ENCODE measurements at regions not wholly inside any gene's neighbourhood (a gene's known extent, or its start where the extent isn't known, plus 50 kb on each side); places are given as distances from the start of the nearest gene placed in this dataset.

DNA sequence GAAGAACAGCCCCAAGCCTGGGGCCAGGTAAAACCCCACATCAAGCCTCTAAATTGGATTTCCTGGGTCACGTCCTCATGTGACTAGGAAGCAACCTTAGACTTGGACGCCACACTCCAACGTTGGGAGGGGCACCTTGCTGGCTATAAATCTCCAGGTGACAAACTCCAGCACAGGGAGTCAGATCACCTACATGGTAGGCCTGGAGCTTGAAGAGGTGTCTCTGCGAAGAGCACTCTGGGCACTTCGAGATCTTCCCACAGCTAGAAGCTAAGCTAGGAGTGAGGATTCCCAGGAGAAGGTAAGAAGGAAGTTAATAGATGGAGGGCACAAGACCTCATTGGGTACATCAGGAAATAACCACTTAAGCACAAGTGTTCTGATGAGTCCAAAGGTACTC is 77.1 kb upstream of the GNAZ start:
- DNase-seq (no peak), ATAC-seq (ENCODE audit: low read depth in 2 of 2) (no peak)
- Histone ChIP-seq H3K27ac (ENCODE audit: insufficient read depth, low read length, poor library complexity, severe bottlenecking) (no peak overlapping the region), H3K9me3 (ENCODE audit: control insufficient read depth in 2 of 2, low read length in 2 of 2) (peaks cover 19 to 23% of the 10 kb centered on the region in 2 experiments), H3K4me1 (ENCODE audit: control insufficient read depth, insufficient read depth, low read length, poor library complexity, severe bottlenecking) (no peaks in the 10 kb centered on the region), H3K36me3 (ENCODE audit: control insufficient read depth, insufficient read depth, low read length) (no peaks in the 10 kb centered on the region), H3K27me3 (ENCODE audit: control insufficient read depth, insufficient read depth, low read length) (peaks cover 16% of the 10 kb centered on the region), H3K4me3 (ENCODE audit: low read depth, low read length) (no peak overlapping the region)
- H3K27me3 Mint-ChIP-seq, result peaks cover 43% of the 10 kb centered on the region
- H3K4me3 Mint-ChIP-seq, result no peak overlapping the region
- H3K27ac Mint-ChIP-seq, result no peak overlapping the region
- peaks cover 1 to 32% (median 13%) of the 10 kb centered on the region in 7 donors for H3K9me3 Mint-ChIP-seq
- no peaks in the 10 kb centered on the region for H3K4me1 Mint-ChIP-seq
- H3K36me3 Mint-ChIP-seq, result peaks cover 5% of the 10 kb centered on the region

DNA sequence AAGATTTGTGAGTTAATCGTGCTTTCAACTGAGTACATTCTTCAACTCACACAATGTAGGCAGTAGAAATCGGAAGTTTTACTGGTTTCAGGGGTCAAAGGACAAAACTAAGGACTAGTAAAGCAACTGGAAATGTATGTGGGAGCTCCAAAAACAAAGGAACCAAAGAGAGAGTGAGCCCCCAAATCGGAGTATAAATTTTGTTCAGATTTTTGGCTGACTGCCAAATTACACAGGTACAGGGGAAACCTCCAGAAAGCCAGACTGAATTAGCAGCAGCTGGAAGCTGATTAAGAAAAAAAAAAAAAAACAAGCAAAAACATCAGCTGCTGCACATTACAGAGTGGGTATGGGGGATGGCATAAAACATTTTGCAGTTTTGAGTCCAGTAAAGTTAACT is 75.2 kb upstream of the GNAZ start:
- Histone ChIP-seq H3K27me3 (ENCODE audit: control insufficient read depth, insufficient read depth, low read length) (peaks cover 16% of the 10 kb centered on the region), H3K4me3 (ENCODE audit: low read depth, low read length) (no peak overlapping the region), H3K4me1 (ENCODE audit: control insufficient read depth, insufficient read depth, low read length, poor library complexity, severe bottlenecking) (no peaks in the 10 kb centered on the region), H3K9me3 (ENCODE audit: control insufficient read depth in 2 of 2, low read length in 2 of 2) (peaks cover 21 to 28% of the 10 kb centered on the region in 2 experiments), H3K36me3 (ENCODE audit: control insufficient read depth, insufficient read depth, low read length) (no peaks in the 10 kb centered on the region), H3K27ac (ENCODE audit: insufficient read depth, low read length, poor library complexity, severe bottlenecking) (no peak overlapping the region)
- no peak overlapping the region for H3K4me3 Mint-ChIP-seq
- ATAC-seq (ENCODE audit: low read depth in 2 of 2) (no peak), DNase-seq (no peak)
- peaks cover 31% of the 10 kb centered on the region for H3K27me3 Mint-ChIP-seq
- peaks cover 5% of the 10 kb centered on the region for H3K36me3 Mint-ChIP-seq
- peaks cover 1 to 38% (median 15%) of the 10 kb centered on the region in 7 donors for H3K9me3 Mint-ChIP-seq
- H3K4me1 Mint-ChIP-seq, result no peaks in the 10 kb centered on the region
- H3K27ac Mint-ChIP-seq, result no peak overlapping the region

DNA sequence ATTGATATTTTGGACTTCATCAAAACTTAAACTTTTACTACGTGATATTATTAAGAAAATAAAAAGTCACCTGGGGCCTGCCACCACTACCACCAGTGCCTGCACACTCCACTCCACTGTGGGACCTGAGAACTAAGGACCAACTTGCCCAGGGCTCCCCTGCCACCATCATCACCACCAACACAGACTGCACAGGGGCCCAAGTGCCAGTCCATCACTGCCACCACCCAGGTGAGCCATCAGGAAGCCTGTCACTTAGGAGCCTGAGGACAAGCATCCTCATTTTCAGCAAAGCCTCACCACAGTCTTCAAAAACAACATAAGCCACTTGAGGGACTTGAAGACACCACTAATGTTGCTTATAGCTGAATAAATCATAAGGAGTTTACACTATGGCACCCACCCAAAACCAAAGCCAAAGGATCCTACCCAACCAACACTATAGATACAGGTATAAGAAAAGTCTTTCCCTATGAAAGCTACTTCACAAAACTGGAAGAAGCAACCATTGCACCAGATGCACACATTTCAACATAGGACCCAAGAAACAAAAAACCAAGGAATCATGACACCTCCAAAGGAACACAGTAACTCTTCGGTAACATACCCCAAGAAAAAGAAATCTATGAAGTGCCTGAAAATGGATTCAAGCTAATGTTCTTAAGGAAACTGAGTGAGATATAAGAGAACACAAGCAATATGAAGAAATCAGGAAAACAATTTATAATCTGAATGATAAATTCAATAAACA is 73.6 kb upstream of the GNAZ start:
- Mint-ChIP-seq H3K4me3 (no peak overlapping the region), H3K36me3 (peaks cover 5% of the 10 kb centered on the region), H3K27me3 (peaks cover 22% of the 10 kb centered on the region), H3K27ac (no peak overlapping the region), H3K4me1 (no peaks in the 10 kb centered on the region), H3K9me3 (peaks cover 5 to 38% (median 15%) of the 10 kb centered on the region in 7 donors)
- Histone ChIP-seq H3K9me3 (ENCODE audit: control insufficient read depth in 2 of 2, low read length in 2 of 2) (peaks cover 21 to 28% of the 10 kb centered on the region in 2 experiments), H3K27ac (ENCODE audit: insufficient read depth, low read length, poor library complexity, severe bottlenecking) (no peak overlapping the region), H3K27me3 (ENCODE audit: control insufficient read depth, insufficient read depth, low read length) (peaks cover 16% of the 10 kb centered on the region), H3K4me3 (ENCODE audit: low read depth, low read length) (no peak overlapping the region), H3K4me1 (ENCODE audit: control insufficient read depth, insufficient read depth, low read length, poor library complexity, severe bottlenecking) (no peaks in the 10 kb centered on the region), H3K36me3 (ENCODE audit: control insufficient read depth, insufficient read depth, low read length) (no peaks in the 10 kb centered on the region)
- DNase-seq (no peak), ATAC-seq (ENCODE audit: low read depth in 2 of 2) (no peak)

DNA sequence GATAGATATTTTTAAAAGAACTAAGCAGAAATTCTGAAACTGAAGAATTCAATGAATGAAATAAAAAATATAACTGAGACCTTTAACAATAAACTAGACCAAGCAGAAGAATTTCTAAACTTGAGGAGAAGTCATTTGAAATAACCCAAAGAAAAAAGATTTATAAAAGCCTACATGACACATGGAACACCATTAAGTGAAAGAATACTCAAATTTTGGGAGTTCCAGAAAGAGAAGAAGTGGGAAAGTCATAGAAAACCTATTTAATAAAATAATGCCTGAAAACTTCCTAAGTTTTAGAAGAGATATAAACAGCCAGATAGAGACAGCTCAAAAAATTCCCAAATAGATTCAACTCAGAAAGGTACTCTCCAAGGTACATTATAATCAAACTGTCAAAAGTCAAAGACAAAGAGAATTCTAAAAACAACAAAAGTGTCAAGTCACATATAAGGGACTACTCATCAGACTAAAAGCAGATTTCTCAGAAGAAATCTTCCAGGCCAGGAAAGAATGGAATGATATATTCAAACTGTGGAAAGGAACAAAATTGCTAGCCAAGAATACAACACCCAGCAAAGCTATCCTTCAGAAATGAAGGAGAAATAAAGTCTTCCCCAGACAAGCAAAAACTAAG is 72.9 kb upstream of the GNAZ start:
- peaks cover 21 to 28% of the 10 kb centered on the region in 2 experiments for H3K9me3 ChIP-seq (ENCODE audit: control insufficient read depth in 2 of 2, low read length in 2 of 2)
- no peaks in the 10 kb centered on the region for H3K4me1 Mint-ChIP-seq
- H3K4me3 ChIP-seq (ENCODE audit: low read depth, low read length), result no peak overlapping the region
- no peak overlapping the region for H3K27ac ChIP-seq (ENCODE audit: insufficient read depth, low read length, poor library complexity, severe bottlenecking)
- H3K4me1 ChIP-seq (ENCODE audit: control insufficient read depth, insufficient read depth, low read length, poor library complexity, severe bottlenecking), result no peaks in the 10 kb centered on the region
- H3K27ac Mint-ChIP-seq, result no peak overlapping the region
- no peak overlapping the region for H3K4me3 Mint-ChIP-seq
- H3K36me3 Mint-ChIP-seq, result peaks cover 5% of the 10 kb centered on the region
- no peak for ATAC-seq (ENCODE audit: low read depth in 2 of 2)
- DNase-seq, result no peak
- peaks cover 5 to 38% (median 15%) of the 10 kb centered on the region in 7 donors for H3K9me3 Mint-ChIP-seq
- peaks cover 12% of the 10 kb centered on the region for H3K27me3 ChIP-seq (ENCODE audit: control insufficient read depth, insufficient read depth, low read length)
- no peaks in the 10 kb centered on the region for H3K36me3 ChIP-seq (ENCODE audit: control insufficient read depth, insufficient read depth, low read length)
- peaks cover 29% of the 10 kb centered on the region for H3K27me3 Mint-ChIP-seq

DNA sequence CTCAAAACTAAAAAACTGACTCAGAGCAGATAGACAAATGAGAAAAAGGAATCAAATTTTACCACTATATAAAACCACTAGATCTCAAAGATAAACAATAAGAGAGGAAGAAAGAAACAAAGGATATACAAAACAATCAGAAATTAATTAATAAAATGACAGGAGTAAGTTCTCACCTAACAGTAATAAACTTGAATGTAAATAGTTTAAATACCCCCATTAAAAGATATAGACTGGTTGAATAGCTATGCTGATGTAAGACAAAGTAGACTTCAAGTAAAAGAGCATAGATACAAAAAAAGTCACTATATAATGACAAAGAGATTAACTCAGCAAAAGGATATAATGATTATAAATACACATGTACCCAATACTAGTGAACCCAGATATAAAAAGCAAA is 72.3 kb upstream of the GNAZ start:
- H3K27ac ChIP-seq (ENCODE audit: insufficient read depth, low read length, poor library complexity, severe bottlenecking), result no peak overlapping the region
- no peak overlapping the region for H3K4me3 ChIP-seq (ENCODE audit: low read depth, low read length)
- H3K9me3 ChIP-seq (ENCODE audit: control insufficient read depth in 2 of 2, low read length in 2 of 2), result peaks cover 21 to 28% of the 10 kb centered on the region in 2 experiments
- no peak for DNase-seq
- ATAC-seq (ENCODE audit: low read depth in 2 of 2), result no peak
- H3K27me3 Mint-ChIP-seq, result peaks cover 35% of the 10 kb centered on the region
- H3K4me3 Mint-ChIP-seq, result no peak overlapping the region
- H3K4me1 Mint-ChIP-seq, result no peaks in the 10 kb centered on the region
- no peaks in the 10 kb centered on the region for H3K4me1 ChIP-seq (ENCODE audit: control insufficient read depth, insufficient read depth, low read length, poor library complexity, severe bottlenecking)
- H3K36me3 Mint-ChIP-seq, result peaks cover 5% of the 10 kb centered on the region
- no peaks in the 10 kb centered on the region for H3K36me3 ChIP-seq (ENCODE audit: control insufficient read depth, insufficient read depth, low read length)
- H3K27me3 ChIP-seq (ENCODE audit: control insufficient read depth, insufficient read depth, low read length), result peaks cover 16% of the 10 kb centered on the region
- peaks cover 5 to 38% (median 15%) of the 10 kb centered on the region in 7 donors for H3K9me3 Mint-ChIP-seq
- no peak overlapping the region for H3K27ac Mint-ChIP-seq

DNA sequence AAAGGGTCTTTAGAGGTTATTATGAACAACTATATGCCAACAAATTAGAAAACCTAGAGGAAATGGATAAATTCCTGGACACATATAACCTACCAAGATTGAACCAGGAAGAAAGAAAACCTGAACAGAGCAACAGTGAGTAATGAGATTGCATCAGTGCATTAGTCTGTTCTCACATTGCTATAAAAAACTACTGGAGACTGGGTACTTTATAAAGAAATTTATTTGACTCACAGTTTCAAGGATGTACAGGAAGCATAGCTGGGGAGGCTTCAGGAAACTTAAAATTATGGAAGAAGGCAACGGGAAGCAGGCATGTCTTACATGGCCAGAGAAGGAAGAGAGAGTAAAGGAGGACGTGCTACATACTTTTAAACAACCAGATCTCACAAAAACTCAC is 70.8 kb upstream of the GNAZ start:
- Mint-ChIP-seq H3K4me1 (no peaks in the 10 kb centered on the region), H3K4me3 (no peak overlapping the region), H3K36me3 (peaks cover 5% of the 10 kb centered on the region), H3K27ac (no peak overlapping the region), H3K27me3 (peaks cover 39% of the 10 kb centered on the region), H3K9me3 (peaks cover 5 to 38% (median 15%) of the 10 kb centered on the region in 7 donors)
- Histone ChIP-seq H3K4me3 (ENCODE audit: low read depth, low read length) (no peak overlapping the region), H3K27ac (ENCODE audit: insufficient read depth, low read length, poor library complexity, severe bottlenecking) (no peak overlapping the region), H3K4me1 (ENCODE audit: control insufficient read depth, insufficient read depth, low read length, poor library complexity, severe bottlenecking) (no peaks in the 10 kb centered on the region), H3K36me3 (ENCODE audit: control insufficient read depth, insufficient read depth, low read length) (no peaks in the 10 kb centered on the region), H3K9me3 (ENCODE audit: control insufficient read depth in 2 of 2, low read length in 2 of 2) (peaks cover 21 to 28% of the 10 kb centered on the region in 2 experiments), H3K27me3 (ENCODE audit: control insufficient read depth, insufficient read depth, low read length) (peaks cover 17% of the 10 kb centered on the region)
- no peak for ATAC-seq (ENCODE audit: low read depth in 2 of 2)
- DNase-seq, result no peak

DNA sequence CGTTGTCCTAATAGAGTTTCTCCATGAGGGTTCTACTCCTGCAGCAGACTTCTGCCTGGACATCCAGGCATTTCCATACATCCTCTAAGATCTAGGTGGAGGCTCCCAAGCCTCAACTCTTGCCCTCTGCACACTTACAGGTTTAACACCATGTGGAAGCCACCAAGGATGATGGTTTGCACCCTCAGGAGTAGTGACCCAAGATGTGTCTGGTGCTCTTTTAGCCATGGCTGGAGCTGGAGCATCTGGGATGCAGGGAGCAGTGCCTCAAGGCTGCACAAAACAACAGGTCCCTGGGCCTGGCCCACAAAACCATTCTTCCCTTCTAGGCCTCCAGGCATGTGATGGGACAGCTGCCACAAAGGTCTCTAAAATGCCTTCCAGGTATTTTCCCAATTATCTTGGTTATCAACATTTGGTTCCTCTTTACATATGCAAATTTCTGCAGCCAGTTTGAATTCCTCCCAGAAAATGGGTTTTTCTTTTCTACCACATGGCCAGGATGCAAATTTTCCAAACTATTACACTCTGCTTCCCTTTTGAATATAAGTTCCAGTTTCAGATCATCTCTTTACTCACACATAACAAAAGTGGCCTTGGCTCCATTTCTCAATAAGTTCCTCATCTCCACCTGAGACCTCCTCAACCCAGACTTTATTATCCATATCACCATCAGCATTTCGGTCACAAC is 69.5 kb upstream of the GNAZ start:
- H3K9me3 Mint-ChIP-seq, result peaks cover 5 to 28% (median 15%) of the 10 kb centered on the region in 7 donors
- H3K27me3 Mint-ChIP-seq, result peaks cover 46% of the 10 kb centered on the region
- ATAC-seq (ENCODE audit: low read depth in 2 of 2) (no peak), DNase-seq (no peak)
- Histone ChIP-seq H3K27ac (ENCODE audit: insufficient read depth, low read length, poor library complexity, severe bottlenecking) (no peak overlapping the region), H3K36me3 (ENCODE audit: control insufficient read depth, insufficient read depth, low read length) (no peaks in the 10 kb centered on the region), H3K4me3 (ENCODE audit: low read depth, low read length) (no peak overlapping the region), H3K27me3 (ENCODE audit: control insufficient read depth, insufficient read depth, low read length) (peaks cover 13% of the 10 kb centered on the region), H3K9me3 (ENCODE audit: control insufficient read depth in 2 of 2, low read length in 2 of 2) (peaks cover 16 to 28% of the 10 kb centered on the region in 2 experiments), H3K4me1 (ENCODE audit: control insufficient read depth, insufficient read depth, low read length, poor library complexity, severe bottlenecking) (no peaks in the 10 kb centered on the region)
- H3K4me3 Mint-ChIP-seq, result no peak overlapping the region
- peaks cover 5% of the 10 kb centered on the region for H3K36me3 Mint-ChIP-seq
- no peak overlapping the region for H3K27ac Mint-ChIP-seq
- H3K4me1 Mint-ChIP-seq, result no peaks in the 10 kb centered on the region

Data from CD4-positive, CD25-positive, alpha-beta regulatory T cell (primary cell).